ENCODE measurements at regions not wholly inside any gene's neighbourhood (a gene's known extent, or its start where the extent isn't known, plus 50 kb on each side); places are given as distances from the start of the nearest gene placed in this dataset.

DNA sequence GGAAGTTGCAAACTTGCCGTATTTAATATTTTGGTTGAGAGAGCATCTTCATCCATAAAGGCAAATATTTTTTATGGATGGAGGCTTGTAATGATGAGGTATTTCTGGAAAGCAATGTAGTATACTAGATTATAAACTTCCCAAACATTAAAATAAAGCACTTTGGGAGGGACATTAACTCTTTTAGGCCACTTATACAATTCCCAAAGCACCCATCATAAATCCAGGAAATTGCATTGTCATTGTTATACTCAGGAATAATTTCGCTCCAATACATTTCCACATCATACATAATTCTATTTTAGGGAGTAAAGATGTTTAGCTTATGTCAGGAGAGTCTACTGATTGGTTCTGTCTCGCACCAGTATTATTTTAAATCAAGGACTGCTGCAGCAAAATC lies 212.7 kb upstream of the MKI67 start:
- no peaks in the 10 kb centered on the region for H3K9me3 ChIP-seq (ENCODE audit: low read length)
- H3K27me3 ChIP-seq (ENCODE audit: insufficient read depth, low read depth, low read length) = no peaks in the 10 kb centered on the region
- no peaks in the 10 kb centered on the region for H3K79me2 ChIP-seq (replicated peaks; ENCODE audit: insufficient read depth, low read length)
- no peak for TF ChIP-seq POLR2AphosphoS5 (IDR thresholded peaks at IDR 0.05)
- TF ChIP-seq, protein P1, sequence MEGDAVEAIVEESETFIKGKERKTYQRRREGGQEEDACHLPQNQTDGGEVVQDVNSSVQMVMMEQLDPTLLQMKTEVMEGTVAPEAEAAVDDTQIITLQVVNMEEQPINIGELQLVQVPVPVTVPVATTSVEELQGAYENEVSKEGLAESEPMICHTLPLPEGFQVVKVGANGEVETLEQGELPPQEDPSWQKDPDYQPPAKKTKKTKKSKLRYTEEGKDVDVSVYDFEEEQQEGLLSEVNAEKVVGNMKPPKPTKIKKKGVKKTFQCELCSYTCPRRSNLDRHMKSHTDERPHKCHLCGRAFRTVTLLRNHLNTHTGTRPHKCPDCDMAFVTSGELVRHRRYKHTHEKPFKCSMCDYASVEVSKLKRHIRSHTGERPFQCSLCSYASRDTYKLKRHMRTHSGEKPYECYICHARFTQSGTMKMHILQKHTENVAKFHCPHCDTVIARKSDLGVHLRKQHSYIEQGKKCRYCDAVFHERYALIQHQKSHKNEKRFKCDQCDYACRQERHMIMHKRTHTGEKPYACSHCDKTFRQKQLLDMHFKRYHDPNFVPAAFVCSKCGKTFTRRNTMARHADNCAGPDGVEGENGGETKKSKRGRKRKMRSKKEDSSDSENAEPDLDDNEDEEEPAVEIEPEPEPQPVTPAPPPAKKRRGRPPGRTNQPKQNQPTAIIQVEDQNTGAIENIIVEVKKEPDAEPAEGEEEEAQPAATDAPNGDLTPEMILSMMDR (IDR thresholded peaks at IDR 0.05; ENCODE audit: poor library complexity, severe bottlenecking) = no peak
- TF ChIP-seq RAD21 (conservative IDR thresholded peaks at IDR 0.05) = no peak
- no peak for TF ChIP-seq SMC3 (conservative IDR thresholded peaks at IDR 0.05; ENCODE audit: poor library complexity)
- no peak for TF ChIP-seq EZH2 (IDR thresholded peaks at IDR 0.05; ENCODE audit: borderline replicate concordance, insufficient read depth, low read length, poor library complexity, severe bottlenecking)
- TF ChIP-seq, protein P2, sequence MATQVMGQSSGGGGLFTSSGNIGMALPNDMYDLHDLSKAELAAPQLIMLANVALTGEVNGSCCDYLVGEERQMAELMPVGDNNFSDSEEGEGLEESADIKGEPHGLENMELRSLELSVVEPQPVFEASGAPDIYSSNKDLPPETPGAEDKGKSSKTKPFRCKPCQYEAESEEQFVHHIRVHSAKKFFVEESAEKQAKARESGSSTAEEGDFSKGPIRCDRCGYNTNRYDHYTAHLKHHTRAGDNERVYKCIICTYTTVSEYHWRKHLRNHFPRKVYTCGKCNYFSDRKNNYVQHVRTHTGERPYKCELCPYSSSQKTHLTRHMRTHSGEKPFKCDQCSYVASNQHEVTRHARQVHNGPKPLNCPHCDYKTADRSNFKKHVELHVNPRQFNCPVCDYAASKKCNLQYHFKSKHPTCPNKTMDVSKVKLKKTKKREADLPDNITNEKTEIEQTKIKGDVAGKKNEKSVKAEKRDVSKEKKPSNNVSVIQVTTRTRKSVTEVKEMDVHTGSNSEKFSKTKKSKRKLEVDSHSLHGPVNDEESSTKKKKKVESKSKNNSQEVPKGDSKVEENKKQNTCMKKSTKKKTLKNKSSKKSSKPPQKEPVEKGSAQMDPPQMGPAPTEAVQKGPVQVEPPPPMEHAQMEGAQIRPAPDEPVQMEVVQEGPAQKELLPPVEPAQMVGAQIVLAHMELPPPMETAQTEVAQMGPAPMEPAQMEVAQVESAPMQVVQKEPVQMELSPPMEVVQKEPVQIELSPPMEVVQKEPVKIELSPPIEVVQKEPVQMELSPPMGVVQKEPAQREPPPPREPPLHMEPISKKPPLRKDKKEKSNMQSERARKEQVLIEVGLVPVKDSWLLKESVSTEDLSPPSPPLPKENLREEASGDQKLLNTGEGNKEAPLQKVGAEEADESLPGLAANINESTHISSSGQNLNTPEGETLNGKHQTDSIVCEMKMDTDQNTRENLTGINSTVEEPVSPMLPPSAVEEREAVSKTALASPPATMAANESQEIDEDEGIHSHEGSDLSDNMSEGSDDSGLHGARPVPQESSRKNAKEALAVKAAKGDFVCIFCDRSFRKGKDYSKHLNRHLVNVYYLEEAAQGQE (IDR thresholded peaks at IDR 0.05; ENCODE audit: borderline replicate concordance) = no peak
- no peak for TF ChIP-seq EP300 (conservative IDR thresholded peaks at IDR 0.05; ENCODE audit: poor library complexity, severe bottlenecking)
- no peak for TF ChIP-seq TAF1 (IDR thresholded peaks at IDR 0.05; ENCODE audit: low read depth)
- TF ChIP-seq MXI1 (conservative IDR thresholded peaks at IDR 0.05; ENCODE audit: poor library complexity, severe bottlenecking) = no peak
- no peak overlapping the region for H3K27ac ChIP-seq (ENCODE audit: low read length)
- no peak overlapping the region for H2AFZ ChIP-seq (ENCODE audit: low read depth, low read length)
- H4K20me1 ChIP-seq (ENCODE audit: insufficient read depth) = no peaks in the 10 kb centered on the region
- H3K4me2 ChIP-seq (ENCODE audit: low read length) = no peak overlapping the region
- no peak overlapping the region for H3K4me3 ChIP-seq (ENCODE audit: low read length)
- H3K9ac ChIP-seq (ENCODE audit: low read length) = no peak overlapping the region
- H3K9me2 ChIP-seq (ENCODE audit: insufficient read depth, low read length) = no peaks in the 10 kb centered on the region
- H3F3A ChIP-seq (ENCODE audit: insufficient read depth, low read length, poor library complexity, severe bottlenecking) = no peaks in the 10 kb centered on the region
- no peaks in the 10 kb centered on the region for H3K36me3 ChIP-seq (ENCODE audit: insufficient read depth, low read length)

DNA sequence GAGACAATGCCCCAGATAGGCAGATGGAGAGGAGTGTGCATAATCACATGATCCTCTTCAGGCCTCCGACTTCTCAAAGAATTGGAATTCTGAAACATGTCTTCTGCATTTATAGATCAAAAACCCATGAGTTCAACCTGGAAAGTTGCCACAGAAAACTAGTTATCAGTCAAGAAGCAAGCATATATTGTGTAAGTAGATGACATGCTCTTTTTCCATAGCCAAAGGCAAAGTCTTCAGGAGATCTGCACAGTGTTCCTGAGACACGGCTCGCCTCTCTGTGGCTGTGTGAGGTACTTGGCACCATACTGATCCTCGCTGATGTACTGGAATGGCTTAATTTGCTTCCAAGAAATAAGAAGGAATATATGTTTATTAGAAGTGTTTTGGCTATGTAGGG lies 213.5 kb upstream of the MKI67 start:
- Histone ChIP-seq H3K36me3 (ENCODE audit: insufficient read depth, low read length) (no peaks in the 10 kb centered on the region), H3K9me3 (ENCODE audit: low read length) (no peaks in the 10 kb centered on the region), H3K9me2 (ENCODE audit: insufficient read depth, low read length) (no peaks in the 10 kb centered on the region), H3K79me2 (replicated peaks; ENCODE audit: insufficient read depth, low read length) (no peaks in the 10 kb centered on the region), H3K9ac (ENCODE audit: low read length) (no peak overlapping the region), H2AFZ (ENCODE audit: low read depth, low read length) (no peak overlapping the region), H3F3A (ENCODE audit: insufficient read depth, low read length, poor library complexity, severe bottlenecking) (no peaks in the 10 kb centered on the region), H3K27me3 (ENCODE audit: insufficient read depth, low read depth, low read length) (no peaks in the 10 kb centered on the region), H3K4me3 (ENCODE audit: low read length) (no peak overlapping the region), H3K4me2 (ENCODE audit: low read length) (no peak overlapping the region), H4K20me1 (ENCODE audit: insufficient read depth) (no peaks in the 10 kb centered on the region), H3K27ac (ENCODE audit: low read length) (no peak overlapping the region)
- TF ChIP-seq, protein P2 (IDR thresholded peaks at IDR 0.05; ENCODE audit: borderline replicate concordance) = no peak
- TF ChIP-seq MXI1 (conservative IDR thresholded peaks at IDR 0.05; ENCODE audit: poor library complexity, severe bottlenecking) (no peak), POLR2AphosphoS5 (IDR thresholded peaks at IDR 0.05) (no peak), SMC3 (conservative IDR thresholded peaks at IDR 0.05; ENCODE audit: poor library complexity) (no peak), EP300 (conservative IDR thresholded peaks at IDR 0.05; ENCODE audit: poor library complexity, severe bottlenecking) (no peak), RAD21 (conservative IDR thresholded peaks at IDR 0.05) (no peak), TAF1 (IDR thresholded peaks at IDR 0.05; ENCODE audit: low read depth) (no peak), EZH2 (IDR thresholded peaks at IDR 0.05; ENCODE audit: borderline replicate concordance, insufficient read depth, low read length, poor library complexity, severe bottlenecking) (no peak)
- TF ChIP-seq, protein P1 (IDR thresholded peaks at IDR 0.05; ENCODE audit: poor library complexity, severe bottlenecking) = no peak
